BE2C (cell line): ENCODE measurements at regions not wholly inside any gene's neighbourhood (a gene's known extent, or its start where the extent isn't known, plus 50 kb on each side); places are given as distances from the start of the nearest gene placed in this dataset.
"Not testable (repeated sequence)": the region's sequence is repeated elsewhere in the genome, so short reads cannot be mapped to it uniquely, and the experiment has no call there.

ENCODE experiments used
- DNase-seq: peaks from one replicate; pipeline ENCODE4 v3.0.0-alpha.2; 2020
- H3K27me3 ChIP-seq: fragments of 250-450 bp; sonication (Bioruptor Pico); 2 replicates; pipeline ENCODE4 v1.5.1; 2020; ENCODE audit warnings: mild to moderate bottlenecking
- H3K36me3 ChIP-seq: fragments of 250-450 bp; sonication (Bioruptor Pico); 2 replicates; pipeline ENCODE4 v1.5.1; 2020; ENCODE audit warnings: mild to moderate bottlenecking
- H3K4me1 ChIP-seq: fragments of 250-450 bp; sonication (Bioruptor Pico); 2 replicates; pipeline ENCODE4 v1.5.1; 2020
- H3K4me3 ChIP-seq: 2 replicates; pipeline ENCODE4 v1.5.1; 2011; ENCODE audit warnings: low read depth, low read length
- H3K9me3 ChIP-seq: fragments of 250-450 bp; sonication (Bioruptor Pico); 2 replicates; pipeline ENCODE4 v1.5.1; 2020
- TF ChIP-seq, protein P1 (sequence below): IDR thresholded peaks from 2 replicates; pipeline ENCODE4 v1.5.1; 2012; ENCODE audit warnings: mild to moderate bottlenecking, low read depth, low read length

DNA sequence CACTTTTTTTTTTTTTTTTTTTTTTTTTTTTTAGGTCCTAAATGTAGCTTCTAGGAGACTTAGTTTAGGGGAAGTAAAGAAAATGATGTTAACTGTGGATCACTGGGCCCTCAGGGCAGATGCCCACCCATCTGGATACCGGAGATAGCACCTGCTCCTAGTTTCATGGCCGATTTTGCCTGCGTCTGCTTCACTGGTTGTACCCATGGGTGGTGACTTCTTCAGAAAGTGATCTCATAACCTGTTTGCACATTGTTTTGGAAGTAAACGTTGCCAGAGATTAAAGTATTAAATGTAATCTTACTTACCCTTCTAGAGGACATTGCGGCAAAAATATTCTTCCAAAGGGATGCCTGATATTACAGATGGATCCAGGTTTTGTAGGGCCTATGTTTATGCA lies 79.8 kb upstream of the SGK1 start:
- Histone ChIP-seq H3K4me3 (no peak overlapping the region), H3K4me1 (no peaks in the 10 kb centered on the region), H3K27me3 (no peaks in the 10 kb centered on the region), H3K9me3 (no peaks in the 10 kb centered on the region), H3K36me3 (no peaks in the 10 kb centered on the region)
- TF ChIP-seq, protein P1, sequence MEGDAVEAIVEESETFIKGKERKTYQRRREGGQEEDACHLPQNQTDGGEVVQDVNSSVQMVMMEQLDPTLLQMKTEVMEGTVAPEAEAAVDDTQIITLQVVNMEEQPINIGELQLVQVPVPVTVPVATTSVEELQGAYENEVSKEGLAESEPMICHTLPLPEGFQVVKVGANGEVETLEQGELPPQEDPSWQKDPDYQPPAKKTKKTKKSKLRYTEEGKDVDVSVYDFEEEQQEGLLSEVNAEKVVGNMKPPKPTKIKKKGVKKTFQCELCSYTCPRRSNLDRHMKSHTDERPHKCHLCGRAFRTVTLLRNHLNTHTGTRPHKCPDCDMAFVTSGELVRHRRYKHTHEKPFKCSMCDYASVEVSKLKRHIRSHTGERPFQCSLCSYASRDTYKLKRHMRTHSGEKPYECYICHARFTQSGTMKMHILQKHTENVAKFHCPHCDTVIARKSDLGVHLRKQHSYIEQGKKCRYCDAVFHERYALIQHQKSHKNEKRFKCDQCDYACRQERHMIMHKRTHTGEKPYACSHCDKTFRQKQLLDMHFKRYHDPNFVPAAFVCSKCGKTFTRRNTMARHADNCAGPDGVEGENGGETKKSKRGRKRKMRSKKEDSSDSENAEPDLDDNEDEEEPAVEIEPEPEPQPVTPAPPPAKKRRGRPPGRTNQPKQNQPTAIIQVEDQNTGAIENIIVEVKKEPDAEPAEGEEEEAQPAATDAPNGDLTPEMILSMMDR, result no peak
- DNase-seq, result no peak

DNA sequence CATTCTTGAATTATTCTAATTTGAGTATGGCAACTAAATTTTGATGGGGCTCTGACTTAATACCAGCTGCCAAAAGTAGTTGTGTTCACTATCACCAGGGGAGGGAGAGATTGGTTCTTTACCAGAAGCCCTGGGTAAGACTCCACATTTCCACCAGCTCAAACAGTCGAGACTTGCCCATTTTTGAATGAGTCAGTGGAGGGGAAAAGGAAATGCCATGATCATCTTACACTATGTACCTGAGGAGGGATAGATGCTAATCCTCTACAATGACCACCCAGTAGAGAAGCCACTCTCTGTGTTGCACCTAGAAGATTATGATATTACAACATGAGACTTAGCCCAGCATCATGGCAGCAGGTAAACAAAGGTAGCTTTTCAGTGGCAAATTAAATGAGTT lies 77.0 kb upstream of the SGK1 start:
- TF ChIP-seq, protein P1, result no peak
- Histone ChIP-seq H3K27me3 (no peaks in the 10 kb centered on the region), H3K4me1 (no peaks in the 10 kb centered on the region; the same call in 1 of the 2 replicates), H3K4me3 (no peak overlapping the region), H3K36me3 (no peaks in the 10 kb centered on the region), H3K9me3 (no peaks in the 10 kb centered on the region)
- no peak for DNase-seq

DNA sequence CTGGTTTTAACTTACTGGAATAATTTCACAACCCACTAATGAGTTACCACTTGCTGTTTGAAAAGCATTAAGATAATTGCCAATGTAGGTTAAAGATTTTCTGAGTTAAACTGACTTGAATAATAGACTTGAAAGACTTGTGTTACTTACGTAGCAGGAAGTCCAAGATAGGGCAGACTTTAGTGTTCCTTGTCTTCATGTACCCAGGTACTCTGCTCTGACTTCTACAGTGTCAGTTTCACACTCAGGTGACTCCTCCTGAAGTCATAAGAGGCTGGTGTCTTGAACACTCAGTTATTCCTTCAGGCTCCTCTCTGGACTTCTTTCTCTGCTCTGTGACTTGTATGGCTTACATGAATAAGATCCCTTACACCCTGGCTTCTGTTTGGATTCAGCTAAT lies 76.3 kb upstream of the SGK1 start:
- TF ChIP-seq, protein P1, result no peak
- Histone ChIP-seq H3K9me3 (no peaks in the 10 kb centered on the region), H3K4me1 (no peaks in the 10 kb centered on the region; the same call in 1 of the 2 replicates), H3K4me3 (no peak overlapping the region), H3K36me3 (no peaks in the 10 kb centered on the region), H3K27me3 (no peaks in the 10 kb centered on the region)
- no peak for DNase-seq

DNA sequence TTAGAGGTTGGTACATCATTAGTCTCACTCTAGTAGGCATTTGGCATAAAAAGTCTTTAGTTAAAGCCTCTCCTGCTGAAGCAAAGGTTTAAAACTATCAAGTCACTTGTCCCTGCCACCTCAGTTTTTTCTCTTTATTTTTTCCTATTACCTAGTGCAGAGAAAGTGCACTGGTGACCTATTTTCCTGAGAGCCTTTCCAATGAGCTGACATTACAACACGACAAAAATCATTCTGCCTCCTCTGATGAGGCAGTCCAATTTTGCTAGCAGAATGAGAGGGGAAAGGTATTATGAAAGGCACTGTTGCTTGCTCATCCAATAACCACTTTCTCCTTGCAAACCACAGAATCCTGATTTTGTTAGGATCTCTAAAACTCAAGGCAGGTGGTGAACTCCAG lies 73.3 kb upstream of the SGK1 start:
- Histone ChIP-seq H3K4me1 (no peaks in the 10 kb centered on the region; the same call in 1 of the 2 replicates), H3K4me3 (no peak overlapping the region), H3K9me3 (no peaks in the 10 kb centered on the region), H3K27me3 (no peaks in the 10 kb centered on the region), H3K36me3 (no peaks in the 10 kb centered on the region)
- TF ChIP-seq, protein P1, result no peak
- DNase-seq, result no peak

DNA sequence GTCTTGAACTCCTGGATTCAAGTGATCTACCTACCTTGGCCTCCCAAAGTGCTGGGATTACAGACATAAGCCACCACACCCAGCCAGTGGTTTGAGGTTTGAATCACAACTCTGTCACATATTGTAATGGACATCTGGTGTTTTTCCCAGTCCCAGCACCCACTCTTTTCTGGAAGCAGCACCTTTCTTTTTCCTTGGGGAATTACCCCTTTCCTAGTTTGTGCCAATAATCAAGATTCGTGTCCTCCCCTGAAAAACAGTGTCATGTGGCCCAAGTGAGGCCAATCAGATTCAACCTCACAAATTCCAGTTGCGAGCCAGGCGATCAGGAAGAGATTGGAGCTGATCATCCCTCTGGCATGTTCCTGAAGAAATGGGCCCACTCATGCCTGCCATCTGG lies 71.7 kb upstream of the SGK1 start:
- TF ChIP-seq, protein P1, result no peak
- Histone ChIP-seq H3K9me3 (no peaks in the 10 kb centered on the region), H3K36me3 (no peaks in the 10 kb centered on the region), H3K4me3 (no peak overlapping the region), H3K4me1 (no peaks in the 10 kb centered on the region; the same call in 1 of the 2 replicates), H3K27me3 (no peaks in the 10 kb centered on the region)
- DNase-seq, result no peak

DNA sequence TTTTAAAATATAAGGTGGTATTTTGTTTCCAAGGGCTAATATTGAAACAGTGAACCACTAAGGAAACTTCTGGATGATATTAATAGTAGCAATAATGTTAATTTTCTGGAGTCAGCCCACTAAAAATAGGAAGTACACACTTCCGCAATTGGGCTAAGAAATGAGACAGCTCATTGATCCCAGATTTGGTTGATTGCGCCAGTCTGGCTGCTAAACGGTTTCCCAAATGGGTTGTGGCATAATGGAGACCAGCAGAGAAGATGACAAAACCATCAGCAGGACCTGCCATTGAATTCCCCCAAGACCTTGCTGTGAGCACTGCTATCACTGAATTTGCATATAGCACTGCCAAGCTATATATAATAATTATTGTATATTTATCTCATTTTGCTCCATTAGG lies 71.2 kb upstream of the SGK1 start:
- H3K4me1 ChIP-seq, result no peaks in the 10 kb centered on the region; the same call in 1 of the 2 replicates
- TF ChIP-seq, protein P1, result no peak
- no peaks in the 10 kb centered on the region for H3K9me3 ChIP-seq
- H3K36me3 ChIP-seq, result no peaks in the 10 kb centered on the region
- H3K4me3 ChIP-seq, result no peak overlapping the region
- no peaks in the 10 kb centered on the region for H3K27me3 ChIP-seq
- no peak for DNase-seq

DNA sequence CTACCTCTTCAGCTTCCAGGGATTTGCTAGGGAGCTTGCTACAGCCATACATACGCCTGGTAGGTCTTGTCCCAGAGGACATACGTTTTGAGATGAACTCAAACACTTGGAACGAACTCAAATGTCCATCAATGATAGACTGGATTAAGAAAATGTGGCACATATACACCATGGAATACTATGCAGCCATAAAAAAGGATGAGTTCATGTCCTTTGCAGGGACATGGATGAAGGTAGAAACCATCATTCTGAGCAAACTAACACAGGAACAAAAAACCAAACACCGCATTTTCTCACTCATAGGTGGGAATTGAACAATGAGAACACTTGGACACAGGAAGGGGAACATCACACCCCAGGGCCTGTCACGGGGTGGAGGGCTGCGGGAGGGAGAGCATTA lies 68.6 kb upstream of the SGK1 start:
- not testable (repeated sequence) for H3K27me3 ChIP-seq, DNase-seq, H3K36me3 ChIP-seq, H3K9me3 ChIP-seq, H3K4me3 ChIP-seq, H3K4me1 ChIP-seq
